Activated CD4-positive, alpha-beta T cell treated with anti-CD3 and anti-CD28 coated beads, Interleukin-2, amount 50 U/mL, for 16 hours (primary cell): ENCODE measurements at regions not wholly inside any gene's neighbourhood (a gene's known extent, or its start where the extent isn't known, plus 50 kb on each side); places are given as distances from the start of the nearest gene placed in this dataset.

Experiments used
- DNase-seq: peaks from one replicate; pipeline ENCODE4 v3.0.0-alpha.2; 2020

DNA sequence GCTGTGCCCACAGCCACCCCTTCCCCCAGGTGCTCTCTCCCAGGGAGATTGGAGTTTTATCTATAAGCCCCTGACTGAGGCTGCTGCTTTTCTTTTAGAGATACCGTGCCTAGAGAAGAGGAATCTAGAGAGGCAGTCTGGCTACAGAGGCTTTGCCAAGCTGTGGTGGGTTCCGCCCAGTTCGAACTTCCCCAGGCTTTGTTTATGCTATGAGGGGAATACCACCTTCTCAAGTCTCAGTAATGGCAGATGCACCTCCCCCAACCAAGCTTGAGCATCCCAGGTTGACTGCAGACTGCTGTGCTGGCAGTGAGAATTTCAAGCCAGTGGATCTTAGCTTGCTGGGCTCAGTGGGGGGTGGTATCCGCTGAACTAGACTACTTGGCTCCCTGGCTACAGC lies 157.4 kb downstream of the CAAP1 start:
- DNase-seq, result no peak

DNA sequence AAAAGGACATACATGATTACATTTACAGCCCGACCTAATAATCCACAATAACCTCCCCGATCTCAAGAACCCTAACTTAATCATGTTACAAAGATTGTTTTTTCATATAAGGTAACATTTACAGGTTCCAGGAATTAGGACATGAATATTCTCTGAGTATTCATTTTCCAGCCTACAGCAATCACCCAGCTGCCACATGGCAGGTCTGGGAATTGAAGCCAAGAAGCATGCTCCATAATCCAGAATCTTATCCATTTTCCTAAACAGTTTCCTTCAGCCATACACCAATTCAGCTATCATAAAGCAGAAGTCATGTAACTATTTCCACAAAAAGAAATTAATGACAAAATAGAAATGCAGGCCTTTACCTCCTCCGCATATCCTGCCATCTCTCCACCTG lies 163.4 kb downstream of the CAAP1 start:
- no peak for DNase-seq

DNA sequence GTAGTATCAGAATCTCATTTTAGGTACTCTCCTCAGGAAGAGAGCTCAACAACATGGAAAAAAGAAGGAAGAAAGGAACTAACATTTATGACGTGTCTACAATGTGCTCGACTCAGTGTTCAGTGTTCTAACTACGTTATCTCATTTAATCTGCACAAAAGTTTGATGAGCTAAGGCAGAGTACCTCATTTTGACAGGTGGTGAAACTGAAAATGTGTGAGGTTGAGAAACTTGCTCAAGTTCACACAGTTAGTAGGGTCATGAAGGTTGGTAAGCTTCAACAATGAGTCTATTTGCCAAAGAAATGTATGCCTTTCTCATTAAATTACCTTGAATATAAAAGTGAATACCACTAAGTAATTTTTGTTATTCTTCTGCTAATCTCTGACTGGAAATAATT lies 165.1 kb downstream of the CAAP1 start:
- no peak for DNase-seq

- no peak for DNase-seq
These were observed 167.0 kb downstream of the CAAP1 start for GRCh38 chr9:26725573-26725972.

DNA sequence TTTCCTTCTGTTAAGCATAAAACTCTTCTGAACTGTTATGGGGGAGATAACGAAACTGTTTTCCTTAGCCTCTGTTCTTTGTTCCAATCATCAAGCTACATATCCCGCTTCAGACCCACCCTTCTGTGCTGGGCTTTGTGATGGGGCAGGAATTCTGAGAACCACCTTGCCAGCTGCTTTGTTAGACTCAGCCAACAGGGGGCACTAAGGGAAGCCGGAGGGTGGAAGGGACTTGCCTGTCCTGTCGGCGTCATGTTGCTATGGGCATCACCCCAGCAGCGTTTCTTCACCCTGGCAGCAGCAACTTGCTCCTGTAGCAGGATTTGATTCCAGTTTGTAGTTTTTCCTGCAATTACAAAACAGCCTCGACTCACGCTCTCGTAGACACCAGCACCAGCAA lies 169.1 kb downstream of the CAAP1 start:
- DNase-seq, result peak; percentile 35

GRCh38 chr9:26722755-26723154 lies 169.8 kb downstream of the CAAP1 start:
- no peak for DNase-seq

GRCh38 chr9:26710008-26710407 lies 182.6 kb downstream of the CAAP1 start:
- no peak for DNase-seq

DNA sequence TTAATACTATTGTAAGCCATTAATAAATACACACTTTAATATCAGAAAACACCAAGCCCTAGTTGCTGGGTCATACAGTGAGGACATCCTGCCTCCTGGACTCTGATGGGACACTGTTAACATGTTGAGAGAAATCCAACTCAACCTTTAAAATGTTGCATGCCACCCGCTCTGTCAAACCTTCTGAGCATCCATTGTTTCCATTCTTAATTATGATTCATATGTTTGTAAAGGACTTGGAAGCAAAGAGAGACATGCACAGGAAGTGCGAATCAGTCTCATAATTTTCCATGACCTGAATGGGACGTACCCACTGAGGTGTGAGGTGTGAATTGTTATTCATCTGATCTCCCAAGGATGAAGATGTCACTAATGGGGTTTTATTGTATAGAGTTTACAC lies 186.4 kb downstream of the CAAP1 start:
- DNase-seq, result no peak

DNA sequence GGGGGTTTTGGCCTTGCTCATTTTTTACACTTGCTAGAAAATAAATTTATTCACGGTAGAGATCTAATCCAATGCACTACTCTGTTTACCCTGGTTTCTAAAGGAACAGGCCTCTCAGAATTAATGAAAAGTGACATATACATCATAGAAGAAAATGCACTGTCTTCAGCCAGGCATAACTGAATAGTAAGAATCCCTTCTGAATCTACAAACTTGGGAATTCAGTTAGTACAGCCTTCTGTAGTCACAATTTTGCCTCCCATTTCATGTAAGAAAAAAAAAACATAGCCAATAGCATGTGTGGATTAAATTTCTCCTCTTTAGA lies 197.3 kb downstream of the CAAP1 start:
- no peak for DNase-seq

- no peak for DNase-seq
These were observed 198.0 kb downstream of the CAAP1 start for GRCh38 chr9:26694381-26695297.

DNA sequence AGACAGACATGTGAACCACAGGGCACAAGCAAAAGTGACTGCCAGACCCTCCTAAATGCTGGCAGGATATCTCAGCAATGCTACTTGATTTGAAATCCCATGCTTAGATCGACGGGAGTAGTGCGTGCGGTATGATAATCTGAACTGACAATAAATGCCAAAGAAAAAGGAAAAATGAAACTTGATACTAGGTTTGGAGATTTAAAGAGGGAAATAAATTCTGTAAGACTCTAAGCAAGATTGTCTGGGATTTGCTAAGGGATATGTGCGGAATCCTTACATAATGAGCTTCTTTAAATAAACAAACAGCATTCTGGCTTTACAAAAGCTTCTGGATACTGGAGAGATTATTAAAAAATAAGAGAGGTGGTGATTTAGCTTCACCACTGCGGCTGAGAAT lies 203.6 kb downstream of the CAAP1 start:
- DNase-seq, result no peak

- no peak for DNase-seq
These were observed 205.2 kb downstream of the CAAP1 start for GRCh38 chr9:26687421-26687820.

DNA sequence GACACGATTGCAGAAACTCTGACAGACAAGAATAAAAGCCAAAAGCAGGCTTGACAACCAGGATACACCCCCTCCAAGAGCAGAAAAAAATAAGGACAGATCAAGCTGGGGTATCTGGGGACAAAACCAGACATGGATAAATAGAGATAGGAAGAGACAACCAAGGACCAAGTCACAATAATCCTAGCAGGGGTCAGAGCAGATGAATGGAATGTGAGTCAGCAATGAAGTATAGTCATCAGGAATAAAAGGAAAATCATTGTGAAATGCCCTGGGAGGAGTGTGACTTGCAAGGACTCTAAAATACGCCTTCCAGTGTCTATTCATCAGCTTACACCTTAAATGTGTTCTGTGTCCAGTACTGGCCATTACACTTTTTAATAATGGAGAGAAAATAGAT lies 206.8 kb downstream of the CAAP1 start:
- DNase-seq, result no peak

- DNase-seq, result no peak
These were observed 208.6 kb downstream of the CAAP1 start for GRCh38 chr9:26684029-26684428.

DNA sequence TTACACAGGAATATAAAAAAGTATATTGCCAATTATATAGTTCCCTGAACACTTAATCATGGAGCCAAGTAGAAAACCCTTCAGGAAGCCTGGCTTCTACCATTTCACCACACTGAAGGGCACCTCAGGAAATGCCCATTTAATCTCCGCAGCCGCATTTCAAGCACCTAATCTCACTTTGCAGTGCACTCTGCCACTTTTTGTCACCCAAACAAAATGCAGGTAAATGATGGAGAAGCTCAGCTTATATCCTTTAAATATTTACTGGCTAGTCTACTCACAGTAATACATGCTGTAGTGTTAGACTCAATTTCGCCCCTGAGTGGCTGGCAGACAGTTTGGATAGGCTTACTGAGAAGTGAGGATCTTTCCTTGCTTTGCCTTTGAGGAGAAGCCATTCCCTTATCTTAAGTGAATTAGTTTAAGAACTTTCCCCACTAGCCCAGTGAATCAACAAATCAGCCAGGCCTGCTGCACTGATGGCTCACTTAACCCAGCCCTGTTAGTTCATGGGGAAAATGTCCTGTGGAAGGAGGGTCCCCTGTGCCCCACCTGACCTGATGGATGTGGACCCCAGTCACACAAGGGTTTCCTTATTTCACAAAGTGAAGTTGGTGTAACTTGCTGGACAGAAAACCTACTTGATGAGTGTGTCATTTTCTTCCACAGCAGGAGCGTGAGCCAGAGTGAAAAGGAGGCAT lies 209.7 kb downstream of the CAAP1 start:
- no peak for DNase-seq

- DNase-seq, result no peak
These were observed 210.6 kb downstream of the CAAP1 start for GRCh38 chr9:26682041-26682440.

DNA sequence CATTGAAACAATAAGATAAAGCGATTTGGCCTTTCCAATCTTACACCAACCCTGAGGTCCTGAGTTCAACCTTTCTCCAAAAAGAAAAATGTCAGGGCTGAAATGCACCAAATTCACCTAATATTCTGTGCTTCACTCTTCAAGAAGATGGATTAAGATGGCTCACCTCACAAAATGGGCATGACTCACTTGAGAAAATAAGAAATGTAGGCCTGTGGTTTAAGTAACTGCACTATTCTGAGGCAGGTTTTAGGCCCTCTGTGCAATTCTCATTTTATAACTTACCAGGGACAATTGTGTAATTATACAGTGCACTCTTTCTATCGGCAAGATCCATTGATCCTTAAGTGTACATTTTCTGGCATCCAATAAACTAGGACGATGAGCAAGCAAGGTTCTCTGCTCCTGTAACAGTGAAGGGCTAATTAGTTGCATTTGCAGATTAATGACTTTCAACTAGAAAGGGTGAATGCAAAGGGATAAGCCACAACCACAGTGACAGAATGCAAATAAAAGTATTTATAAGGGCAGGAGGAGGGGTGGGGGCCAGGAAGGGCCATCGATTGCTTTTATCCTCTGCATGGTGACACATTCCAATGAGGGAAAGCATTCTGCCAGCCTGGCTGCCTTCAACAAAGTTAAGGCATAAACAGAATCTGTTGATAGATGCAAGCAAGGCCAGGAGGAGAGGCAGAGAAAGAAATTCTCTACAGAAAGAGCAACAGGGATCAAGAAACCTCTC lies 214.5 kb downstream of the CAAP1 start:
- no peak for DNase-seq

GRCh38 chr9:26675035-26675434 lies 217.6 kb downstream of the CAAP1 start:
- DNase-seq, result no peak

DNA sequence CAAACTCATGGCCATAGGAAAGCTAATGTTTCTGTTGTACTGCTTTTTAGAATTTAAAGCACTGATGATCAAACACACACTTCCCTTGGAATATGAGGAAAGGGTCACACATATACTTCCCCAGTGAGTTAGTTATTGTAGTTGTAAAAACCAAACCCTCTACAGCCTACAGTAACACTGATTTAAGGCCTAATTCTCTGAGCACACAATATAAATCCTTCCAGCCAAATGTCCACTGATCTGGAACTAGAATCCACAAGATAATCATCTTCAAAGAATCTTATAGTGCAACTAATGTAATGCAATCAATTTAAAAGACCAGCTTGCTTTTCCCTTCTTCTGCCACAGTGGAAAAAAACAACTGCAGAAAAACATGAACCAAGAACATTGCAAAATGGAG lies 219.3 kb downstream of the CAAP1 start:
- no peak for DNase-seq

- DNase-seq, result no peak
These were observed 222.6 kb downstream of the CAAP1 start for GRCh38 chr9:26669701-26670670.

- no peak for DNase-seq
These were observed 224.7 kb downstream of the CAAP1 start for GRCh38 chr9:26667882-26668281.

DNA sequence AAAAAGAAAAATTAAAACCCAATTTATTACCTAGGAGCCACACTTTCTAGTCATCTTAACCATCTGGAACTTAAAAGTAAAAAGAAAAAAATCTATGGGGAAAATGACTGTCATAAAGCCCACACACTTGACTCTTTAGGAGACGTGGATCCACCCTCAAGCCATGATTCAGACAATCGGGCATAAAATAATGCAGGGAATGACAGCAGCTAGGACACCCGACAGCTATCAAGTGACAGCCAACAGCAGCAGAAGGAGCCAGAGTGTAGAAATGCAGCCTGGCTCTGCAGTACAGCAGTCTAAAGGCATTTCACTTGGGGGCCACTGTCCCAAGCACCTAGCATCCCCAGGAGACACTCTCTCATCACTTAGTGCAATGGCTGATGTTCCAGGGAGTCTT lies 226.9 kb downstream of the CAAP1 start:
- no peak for DNase-seq
